Calu3 (cell line): ENCODE measurements at regions not wholly inside any gene's neighbourhood (a gene's known extent, or its start where the extent isn't known, plus 50 kb on each side); places are given as distances from the start of the nearest gene placed in this dataset.

Source experiments
- BruUV-seq: library from RNA; stranded (reverse); fragments of 400-500 nt; replicated peaks from 2 replicates; lab custom pipeline; 2021; lab: Mats Ljungman, UMichigan
- CTCF ChIA-PET: fragments of 300-600 bp; sonication (Branson Sonifier 250); formaldehyde crosslinking; loops from one replicate; lab custom pipeline; 2022; ENCODE audit warnings: antibody characterized with exemption; lab: Charles Lee
- DNase-seq: peaks from one replicate; pipeline ENCODE4 v3.0.0; 2022
- H3K27ac Mint-ChIP-seq: one replicate; pipeline ENCODE4 v1.8.0; 2022; ENCODE audit warnings: mixed read lengths; ENCODE audit not compliant: unreplicated experiment
- H3K27me3 Mint-ChIP-seq: one replicate; pipeline ENCODE4 v1.8.0; 2022; ENCODE audit warnings: mixed read lengths; ENCODE audit not compliant: unreplicated experiment
- H3K36me3 Mint-ChIP-seq: one replicate; pipeline ENCODE4 v1.8.0; 2022; ENCODE audit warnings: mild to moderate bottlenecking, moderate library complexity, mixed read lengths; ENCODE audit not compliant: insufficient read depth, unreplicated experiment
- H3K4me1 Mint-ChIP-seq: one replicate; pipeline ENCODE4 v1.8.0; 2022; ENCODE audit warnings: mild to moderate bottlenecking, low read depth, mixed read lengths; ENCODE audit not compliant: unreplicated experiment
- H3K4me3 Mint-ChIP-seq: one replicate; pipeline ENCODE4 v1.8.0; 2022; ENCODE audit warnings: mild to moderate bottlenecking, low read depth, moderate library complexity, mixed read lengths; ENCODE audit not compliant: unreplicated experiment
- H3K9me3 Mint-ChIP-seq: one replicate; pipeline ENCODE4 v1.8.0; 2022; ENCODE audit warnings: low read depth, mixed read lengths; ENCODE audit not compliant: unreplicated experiment
- CTCF ChIP-seq: fragments of 200-600 bp; IDR thresholded peaks from one replicate; pipeline ENCODE4 v1.8.0; 2022; ENCODE audit warnings: antibody characterized with exemption; ENCODE audit not compliant: unreplicated experiment
- intact Hi-C: fragments of 100-400 bp; cut with micrococcal nuclease; formaldehyde crosslinking; loops from one replicate; pipeline ENCODE4 v1.10.0; 2022; ENCODE audit not compliant: unreplicated experiment

GRCh38 chr3:28115316-28115715 is 126.1 kb upstream of the CMC1 start:
- Mint-ChIP-seq H3K36me3 (no peaks in the 10 kb centered on the region), H3K4me3 (no peak overlapping the region), H3K4me1 (no peaks in the 10 kb centered on the region), H3K27ac (no peak overlapping the region), H3K27me3 (no peaks in the 10 kb centered on the region), H3K9me3 (no peaks in the 10 kb centered on the region)
- no peak for TF ChIP-seq CTCF
- intact Hi-C loops, result no loop called here
- no peak for DNase-seq
- BruUV-seq, result no TSS peak
- CTCF ChIA-PET, result interaction anchor here (1.2 kb wide), 1 partner anchor 25 kb away, joined by 3 read pairs; no protein-coding TSS in a partner anchor

- TF ChIP-seq CTCF, result no peak
- Mint-ChIP-seq H3K27me3 (no peaks in the 10 kb centered on the region), H3K36me3 (no peaks in the 10 kb centered on the region), H3K4me3 (no peak overlapping the region), H3K27ac (no peak overlapping the region), H3K4me1 (no peaks in the 10 kb centered on the region), H3K9me3 (no peaks in the 10 kb centered on the region)
- intact Hi-C loops, result no loop called here
- DNase-seq, result no peak
- CTCF ChIA-PET, result no interaction called here
- BruUV-seq, result no TSS peak
Measured at GRCh38 chr3:28117598-28117997, 123.8 kb upstream of the CMC1 start.

- BruUV-seq, result no TSS peak
- Mint-ChIP-seq H3K27me3 (no peaks in the 10 kb centered on the region), H3K4me1 (no peaks in the 10 kb centered on the region), H3K9me3 (no peaks in the 10 kb centered on the region), H3K4me3 (no peak overlapping the region), H3K36me3 (no peaks in the 10 kb centered on the region), H3K27ac (no peak overlapping the region)
- DNase-seq, result no peak
- intact Hi-C loops, result no loop called here
- TF ChIP-seq CTCF, result no peak
- CTCF ChIA-PET, result no interaction called here
Measured at GRCh38 chr3:28118087-28118486, 123.3 kb upstream of the CMC1 start.

GRCh38 chr3:28122227-28122626 is 119.2 kb upstream of the CMC1 start:
- intact Hi-C loops, result no loop called here
- H3K27ac Mint-ChIP-seq, result no peak overlapping the region
- H3K4me1 Mint-ChIP-seq, result no peaks in the 10 kb centered on the region
- no peak for TF ChIP-seq CTCF
- no peak overlapping the region for H3K4me3 Mint-ChIP-seq
- CTCF ChIA-PET, result no interaction called here
- H3K9me3 Mint-ChIP-seq, result no peaks in the 10 kb centered on the region
- no peak for DNase-seq
- no peaks in the 10 kb centered on the region for H3K36me3 Mint-ChIP-seq
- no TSS peak for BruUV-seq
- H3K27me3 Mint-ChIP-seq, result no peaks in the 10 kb centered on the region
